Fibroblast of lung (primary cell): ENCODE measurements at regions not wholly inside any gene's neighbourhood (a gene's known extent, or its start where the extent isn't known, plus 50 kb on each side); places are given as distances from the start of the nearest gene placed in this dataset.

ENCODE experiments used
- DNase-seq, 2 donors: peaks; one replicate each; pipeline versions ENCODE4 v3.0.0 to v3.0.0-alpha.2; 2010; ENCODE audit warnings: low read depth in 2 of 2
- H2AFZ ChIP-seq: 2 replicates; pipeline ENCODE4 v1.5.1; 2012; ENCODE audit warnings: low read length, control low read depth, inconsistent platforms
- H3K27ac ChIP-seq: 2 replicates; pipeline ENCODE4 v1.5.1; 2011; ENCODE audit warnings: low read length, control low read depth; ENCODE audit not compliant: insufficient read depth
- H3K27me3 ChIP-seq: 2 replicates; pipeline ENCODE4 v1.5.1; 2011; ENCODE audit warnings: mild to moderate bottlenecking, low read length; ENCODE audit not compliant: control insufficient read depth, insufficient read depth
- H3K36me3 ChIP-seq: 2 replicates; pipeline ENCODE4 v1.5.1; 2011; ENCODE audit warnings: low read length; ENCODE audit not compliant: control insufficient read depth, insufficient read depth
- H3K4me1 ChIP-seq: 2 replicates; pipeline ENCODE4 v1.5.1; 2011; ENCODE audit warnings: low read length; ENCODE audit not compliant: control insufficient read depth, insufficient read depth; ENCODE audit errors: extremely low read depth
- H3K4me2 ChIP-seq: 2 replicates; pipeline ENCODE4 v1.5.1; 2011; ENCODE audit warnings: low read length, control low read depth; ENCODE audit not compliant: insufficient read depth; ENCODE audit errors: extremely low read depth
- H3K4me3 ChIP-seq, 4 experiments: fragments of 200-600 bp in 1 of 4; sonication (generic) in 1 of 4; replicated peaks in 1 of 4; 2 replicates each; pipeline ENCODE4 v1.5.1; 2011 to 2016; ENCODE audit warnings: low read length in 4 of 4, low read depth in 3 of 4, mild to moderate bottlenecking in 3 of 4, control low read depth in 2 of 4, inconsistent platforms in 1 of 4, mixed read lengths in 1 of 4; ENCODE audit not compliant: insufficient read depth in 1 of 4; ENCODE audit errors: control extremely low read depth in 1 of 4
- H3K79me2 ChIP-seq: 2 replicates; pipeline ENCODE4 v1.5.1; 2012; ENCODE audit warnings: mild to moderate bottlenecking, low read length, inconsistent platforms; ENCODE audit not compliant: control insufficient read depth, insufficient read depth
- H3K9ac ChIP-seq: 2 replicates; pipeline ENCODE4 v1.5.1; 2011; ENCODE audit warnings: mild to moderate bottlenecking, low read length, control low read depth; ENCODE audit not compliant: insufficient read depth
- H3K9me3 ChIP-seq: 2 replicates; pipeline ENCODE4 v1.5.1; 2012; ENCODE audit warnings: low read depth, low read length; ENCODE audit not compliant: control insufficient read depth, insufficient read depth
- H4K20me1 ChIP-seq: 2 replicates; pipeline ENCODE4 v1.5.1; 2011; ENCODE audit warnings: low read length; ENCODE audit not compliant: control insufficient read depth, insufficient read depth; ENCODE audit errors: extremely low read depth
- EZH2 ChIP-seq: IDR thresholded peaks from 2 replicates; pipeline ENCODE4 v1.5.1; 2012; ENCODE audit warnings: low read length, control low read depth, mild to moderate bottlenecking; ENCODE audit errors: missing control alignments
- TF ChIP-seq, protein P1 (sequence below), 2 donors: IDR thresholded peaks in 1 of 2; conservative IDR thresholded peaks in 1 of 2; 1 replicate in 1 of 2; 2 replicates in 1 of 2; pipeline ENCODE4 v1.5.1; 2011 to 2012; ENCODE audit warnings: low read length in 2 of 2, control low read depth in 1 of 2, inconsistent platforms in 1 of 2, low read depth in 1 of 2, mild to moderate bottlenecking in 1 of 2

DNA sequence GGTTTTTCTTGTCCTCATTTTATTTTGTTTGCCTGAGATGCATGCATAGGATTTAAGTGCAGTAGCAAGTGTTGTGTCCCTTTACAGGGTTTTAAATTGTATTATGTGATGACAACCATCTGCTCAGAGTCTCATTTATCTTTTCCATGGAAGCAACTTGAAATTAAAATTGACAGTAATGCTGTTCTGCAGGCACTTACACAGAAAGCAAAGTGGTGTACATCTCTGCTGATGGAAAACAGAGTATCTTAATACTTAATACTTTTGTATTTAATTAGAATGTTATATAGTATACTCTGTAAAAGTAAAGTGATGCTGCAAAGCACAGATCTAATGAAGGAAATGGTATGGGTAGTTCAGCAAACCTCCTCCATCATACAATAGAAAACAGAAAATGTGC is 482.9 kb downstream of the POM121L12 start:
- DNase-seq = no peak
- Histone ChIP-seq H4K20me1 (no peaks in the 10 kb centered on the region), H2AFZ (no peak overlapping the region), H3K79me2 (no peaks in the 10 kb centered on the region), H3K4me3 (no peak overlapping the region), H3K27me3 (no peaks in the 10 kb centered on the region), H3K36me3 (no peaks in the 10 kb centered on the region), H3K9me3 (no peaks in the 10 kb centered on the region), H3K4me2 (no peak overlapping the region), H3K27ac (no peak overlapping the region), H3K4me1 (no peaks in the 10 kb centered on the region), H3K9ac (no peak overlapping the region)
- TF ChIP-seq EZH2 = no peak
- TF ChIP-seq, protein P1, sequence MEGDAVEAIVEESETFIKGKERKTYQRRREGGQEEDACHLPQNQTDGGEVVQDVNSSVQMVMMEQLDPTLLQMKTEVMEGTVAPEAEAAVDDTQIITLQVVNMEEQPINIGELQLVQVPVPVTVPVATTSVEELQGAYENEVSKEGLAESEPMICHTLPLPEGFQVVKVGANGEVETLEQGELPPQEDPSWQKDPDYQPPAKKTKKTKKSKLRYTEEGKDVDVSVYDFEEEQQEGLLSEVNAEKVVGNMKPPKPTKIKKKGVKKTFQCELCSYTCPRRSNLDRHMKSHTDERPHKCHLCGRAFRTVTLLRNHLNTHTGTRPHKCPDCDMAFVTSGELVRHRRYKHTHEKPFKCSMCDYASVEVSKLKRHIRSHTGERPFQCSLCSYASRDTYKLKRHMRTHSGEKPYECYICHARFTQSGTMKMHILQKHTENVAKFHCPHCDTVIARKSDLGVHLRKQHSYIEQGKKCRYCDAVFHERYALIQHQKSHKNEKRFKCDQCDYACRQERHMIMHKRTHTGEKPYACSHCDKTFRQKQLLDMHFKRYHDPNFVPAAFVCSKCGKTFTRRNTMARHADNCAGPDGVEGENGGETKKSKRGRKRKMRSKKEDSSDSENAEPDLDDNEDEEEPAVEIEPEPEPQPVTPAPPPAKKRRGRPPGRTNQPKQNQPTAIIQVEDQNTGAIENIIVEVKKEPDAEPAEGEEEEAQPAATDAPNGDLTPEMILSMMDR (conservative IDR thresholded peaks at IDR 0.05 in 1 of 2, IDR thresholded peaks at IDR 0.05 in 1 of 2; ENCODE audit: low read depth in 1 of 2, low read length in 2 of 2) = no peak

DNA sequence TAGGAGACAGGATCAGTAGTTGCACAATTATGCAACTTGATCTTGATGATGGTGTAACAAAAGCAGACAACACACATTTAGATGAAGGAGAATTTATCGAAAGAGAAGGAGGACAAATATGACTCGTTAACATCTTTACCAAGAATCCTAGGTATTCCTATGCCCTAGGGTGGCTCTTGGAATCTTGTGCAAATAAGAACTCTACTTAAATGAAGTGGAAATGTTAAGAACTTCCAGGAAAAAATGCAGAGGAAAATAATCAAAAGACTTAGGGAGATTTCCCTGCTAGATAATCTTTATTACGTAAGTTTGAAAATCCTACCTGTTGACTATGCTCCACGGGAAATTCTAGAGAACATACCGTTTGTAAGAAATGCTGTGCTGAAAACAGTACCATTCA is 485.4 kb downstream of the POM121L12 start:
- no peak for TF ChIP-seq EZH2
- TF ChIP-seq, protein P1 (conservative IDR thresholded peaks at IDR 0.05 in 1 of 2, IDR thresholded peaks at IDR 0.05 in 1 of 2; ENCODE audit: low read depth in 1 of 2, low read length in 2 of 2) = no peak
- Histone ChIP-seq H4K20me1 (no peaks in the 10 kb centered on the region), H3K4me3 (no peak overlapping the region), H3K4me2 (no peak overlapping the region), H3K9me3 (no peaks in the 10 kb centered on the region), H3K27ac (no peak overlapping the region), H3K9ac (no peak overlapping the region), H3K79me2 (no peaks in the 10 kb centered on the region), H2AFZ (no peak overlapping the region), H3K36me3 (no peaks in the 10 kb centered on the region), H3K4me1 (no peaks in the 10 kb centered on the region), H3K27me3 (no peaks in the 10 kb centered on the region)
- DNase-seq = no peak

DNA sequence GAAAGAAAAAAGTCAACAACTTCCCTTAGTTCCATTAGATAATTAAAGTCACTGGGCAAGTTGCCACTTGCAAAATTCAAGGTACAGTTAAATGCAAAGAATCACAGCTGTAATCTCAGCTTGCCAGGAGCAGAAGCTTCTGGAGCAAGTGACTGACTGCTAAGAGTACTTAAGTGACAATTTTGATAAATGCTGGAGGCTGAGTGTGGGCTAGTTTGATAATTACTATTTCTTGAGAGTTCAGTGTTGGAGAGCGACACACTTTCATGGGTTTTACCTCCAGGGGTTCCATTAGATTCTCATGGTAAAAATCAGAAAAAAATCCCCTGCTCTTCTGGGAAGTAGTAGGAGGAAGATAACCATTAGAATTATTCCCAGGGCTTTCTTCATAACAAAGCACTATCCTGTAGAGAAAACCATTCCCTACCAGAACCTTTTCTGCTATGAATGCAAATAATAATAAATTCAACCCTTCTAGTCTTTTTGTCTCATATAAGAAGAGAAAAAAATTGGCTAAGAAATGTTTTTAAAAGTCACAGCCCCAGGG is 486.3 kb downstream of the POM121L12 start:
- Histone ChIP-seq H3K4me2 (no peak overlapping the region), H3K9me3 (no peaks in the 10 kb centered on the region), H3K27ac (no peak overlapping the region), H3K9ac (no peak overlapping the region), H3K36me3 (no peaks in the 10 kb centered on the region), H3K27me3 (no peaks in the 10 kb centered on the region), H3K4me1 (no peaks in the 10 kb centered on the region), H2AFZ (no peak overlapping the region), H3K79me2 (no peaks in the 10 kb centered on the region), H4K20me1 (no peaks in the 10 kb centered on the region), H3K4me3 (no peak overlapping the region)
- no peak for DNase-seq
- TF ChIP-seq, protein P1 (conservative IDR thresholded peaks at IDR 0.05 in 1 of 2, IDR thresholded peaks at IDR 0.05 in 1 of 2; ENCODE audit: low read depth in 1 of 2, low read length in 2 of 2) = no peak
- no peak for TF ChIP-seq EZH2
